Prostate gland (tissue), 2 donors: ENCODE measurements at regions not wholly inside any gene's neighbourhood (a gene's known extent, or its start where the extent isn't known, plus 50 kb on each side); places are given as distances from the start of the nearest gene placed in this dataset.

Experiments
- CTCF ChIP-seq, 4 experiments: fragments of 200-600 bp in 2 of 4; fragments of 450-650 bp in 2 of 4; sonication (generic) in 2 of 4; IDR thresholded peaks; 1 replicate in 3 of 4; 2 replicates in 1 of 4; pipeline ENCODE4 v1.5.1; 2016 to 2019; ENCODE audit warnings: antibody characterized with exemption in 4 of 4, mild to moderate bottlenecking in 2 of 4, moderate library complexity in 2 of 4
- POLR2A ChIP-seq: fragments of 450-650 bp; IDR thresholded peaks from one replicate; pipeline ENCODE4 v1.6.1; 2016; ENCODE audit warnings: antibody characterized with exemption, mild to moderate bottlenecking

- TF ChIP-seq CTCF (IDR thresholded peaks at IDR 0.05) (no peak), POLR2A (no peak)
Observed at GRCh38 chr5:131008329-131008728, 156.7 kb downstream of the HINT1 start.
